Breast epithelium (tissue), 4 donors: ENCODE measurements at regions not wholly inside any gene's neighbourhood (a gene's known extent, or its start where the extent isn't known, plus 50 kb on each side); places are given as distances from the start of the nearest gene placed in this dataset.

Experiments used
- DNase-seq, 2 donors: peaks; one replicate each; pipeline ENCODE4 v3.0.0-alpha.2; 2019; ENCODE audit warnings: low spot score in 2 of 2
- H3K27ac ChIP-seq, 2 donors: fragments of 200-600 bp; sonication (generic) in 1 of 2; one replicate each; pipeline ENCODE4 v1.5.1; 2016 to 2019; ENCODE audit warnings: mild to moderate bottlenecking in 1 of 2
- H3K27me3 ChIP-seq, 2 donors: fragments of 200-600 bp; sonication (generic) in 1 of 2; one replicate each; pipeline versions ENCODE4 v1.5.1 to v1.6.0; 2017 to 2019; ENCODE audit warnings: control low read depth in 1 of 2, mild to moderate bottlenecking in 1 of 2
- H3K36me3 ChIP-seq: fragments of 200-600 bp; one replicate; pipeline ENCODE4 v1.5.1; 2019
- H3K4me1 ChIP-seq, 2 donors: fragments of 200-600 bp; sonication (generic); one replicate each; pipeline ENCODE4 v1.5.1; 2016 to 2019; ENCODE audit warnings: control low read depth in 1 of 2
- H3K4me3 ChIP-seq, 3 donors: fragments of 200-600 bp; sonication (generic); 1 replicate in 2 of 3; 2 replicates in 1 of 3; pipeline ENCODE4 v1.5.1; 2016 to 2019; ENCODE audit warnings: mild to moderate bottlenecking in 3 of 3, moderate library complexity in 2 of 3
- H3K9me3 ChIP-seq, 2 donors: fragments of 200-600 bp; sonication (generic) in 1 of 2; one replicate each; pipeline ENCODE4 v1.5.1; 2016 to 2019; ENCODE audit warnings: control low read depth in 1 of 2
- CTCF ChIP-seq, 3 donors: fragments of 450-650 bp; IDR thresholded peaks; one replicate each; pipeline ENCODE4 v1.5.1; 2016 to 2017; ENCODE audit warnings: antibody characterized with exemption in 3 of 3, mild to moderate bottlenecking in 3 of 3, moderate library complexity in 3 of 3
- POLR2A ChIP-seq: fragments of 450-650 bp; IDR thresholded peaks from one replicate; pipeline ENCODE4 v1.6.1; 2016; ENCODE audit warnings: antibody characterized with exemption, mild to moderate bottlenecking, moderate library complexity
- POLR2AphosphoS5 ChIP-seq, 3 donors: sonication (generic); formaldehyde crosslinking; IDR thresholded peaks; one replicate each; pipeline ENCODE4 v1.6.1; 2017; ENCODE audit warnings: antibody characterized with exemption in 3 of 3
- intact Hi-C: fragments of 100-400 bp; cut with DNase I; formaldehyde crosslinking; loops from one replicate; pipeline ENCODE4 v1.15.1; 2023; ENCODE audit warnings: low total_unique reads

DNA sequence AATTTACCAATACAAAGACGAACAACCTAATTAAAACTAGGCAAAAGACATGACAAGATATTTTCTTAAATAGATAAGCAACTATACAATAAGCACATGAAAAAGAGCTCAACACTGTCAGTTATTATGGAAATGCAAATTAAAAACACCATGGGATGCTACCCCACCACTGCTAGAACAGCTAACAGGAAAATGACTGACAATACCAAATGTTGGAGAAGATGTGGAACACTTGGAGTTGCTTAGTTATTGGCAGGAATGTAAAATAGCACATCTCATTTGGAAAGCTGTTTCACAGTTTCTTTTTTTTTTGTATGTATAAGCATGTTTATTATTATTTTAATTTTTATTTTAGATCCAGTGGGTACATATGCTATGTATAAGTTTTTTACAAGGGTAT, 84.4 kb downstream of the CYRIA start:
- DNase-seq, result no peak
- H3K9me3 ChIP-seq, result no peaks in the 10 kb centered on the region
- H3K27ac ChIP-seq, result no peak overlapping the region
- intact Hi-C loops, result no loop called here
- no peak overlapping the region for H3K4me3 ChIP-seq
- no peaks in the 10 kb centered on the region for H3K36me3 ChIP-seq
- H3K27me3 ChIP-seq, result no peaks in the 10 kb centered on the region
- TF ChIP-seq POLR2AphosphoS5 (IDR thresholded peaks at IDR 0.05) (no peak), POLR2A (no peak), CTCF (IDR thresholded peaks at IDR 0.05) (no peak)
- H3K4me1 ChIP-seq, result no peaks in the 10 kb centered on the region

- DNase-seq, result no peak
- intact Hi-C loops, result no loop called here
- Histone ChIP-seq H3K27me3 (no peaks in the 10 kb centered on the region), H3K4me1 (no peaks in the 10 kb centered on the region), H3K27ac (no peak overlapping the region), H3K9me3 (peaks cover 0 to 6% of the 10 kb centered on the region in 2 donors), H3K36me3 (no peaks in the 10 kb centered on the region), H3K4me3 (no peak overlapping the region)
- no peak for TF ChIP-seq CTCF (IDR thresholded peaks at IDR 0.05)
- no peak for TF ChIP-seq POLR2AphosphoS5 (IDR thresholded peaks at IDR 0.05)
- TF ChIP-seq POLR2A, result no peak
These were observed 87.6 kb downstream of the CYRIA start for GRCh38 chr2:16578081-16578480.

DNA sequence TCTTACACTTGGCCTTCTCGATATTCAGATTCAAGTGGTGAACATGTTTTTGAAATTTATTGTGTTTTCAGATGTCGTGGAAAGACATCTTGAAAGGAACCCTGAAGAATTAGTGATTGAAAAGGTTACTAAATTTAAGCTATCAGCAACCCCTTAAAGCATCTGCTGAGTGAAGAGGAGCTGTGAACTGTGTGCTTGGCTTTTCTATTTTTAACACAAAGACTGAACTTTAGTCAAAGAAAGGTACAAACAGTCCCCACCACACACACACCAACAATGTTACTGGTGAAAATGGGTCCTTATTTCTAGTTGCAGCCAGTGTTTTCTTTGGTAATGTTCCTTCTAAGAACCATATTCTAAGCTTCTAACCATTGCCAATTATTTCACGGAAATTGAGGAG, 95.1 kb downstream of the CYRIA start:
- no peak for TF ChIP-seq POLR2AphosphoS5 (IDR thresholded peaks at IDR 0.05)
- no peak for TF ChIP-seq POLR2A
- no peak for TF ChIP-seq CTCF (IDR thresholded peaks at IDR 0.05)

GRCh38 chr2:16568998-16569784, 96.4 kb downstream of the CYRIA start:
- TF ChIP-seq POLR2AphosphoS5 (IDR thresholded peaks at IDR 0.05) (no peak), POLR2A (no peak), CTCF (IDR thresholded peaks at IDR 0.05) (no peak)
- Histone ChIP-seq H3K4me1 (no peaks in the 10 kb centered on the region), H3K36me3 (no peaks in the 10 kb centered on the region), H3K4me3 (no peak overlapping the region), H3K27me3 (no peaks in the 10 kb centered on the region), H3K27ac (no peak overlapping the region), H3K9me3 (no peaks in the 10 kb centered on the region)
- intact Hi-C loops, result no loop called here
- DNase-seq, result no peak

More for the DNA sequence above, 95.1 kb downstream of the CYRIA start:
- DNase-seq, result no peak
- intact Hi-C loops, result no loop called here
- no peaks in the 10 kb centered on the region for H3K4me1 ChIP-seq
- peaks cover 0 to 6% of the 10 kb centered on the region in 2 donors for H3K9me3 ChIP-seq
- H3K36me3 ChIP-seq, result no peaks in the 10 kb centered on the region
- H3K4me3 ChIP-seq, result no peak overlapping the region
- no peak overlapping the region for H3K27ac ChIP-seq
- H3K27me3 ChIP-seq, result no peaks in the 10 kb centered on the region

DNA sequence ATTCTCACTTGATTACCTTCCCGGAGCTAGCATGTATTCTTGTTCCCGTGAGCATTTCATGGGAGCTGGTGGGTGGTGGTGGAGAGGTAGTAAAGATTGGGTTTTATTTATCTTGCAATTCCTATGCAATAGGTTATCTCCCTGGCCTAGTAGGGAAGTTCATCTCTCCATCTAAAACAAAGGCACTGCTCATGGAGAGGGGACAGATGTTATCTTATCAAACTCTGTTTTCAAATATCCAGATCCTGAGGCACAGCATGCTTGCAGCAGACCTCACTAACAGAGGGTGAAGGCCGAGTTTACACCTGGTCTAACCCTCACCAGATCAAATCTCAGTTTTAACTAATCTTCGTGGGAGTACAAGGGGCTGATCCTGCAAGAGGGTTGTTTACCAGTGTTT, 98.9 kb downstream of the CYRIA start:
- Histone ChIP-seq H3K36me3 (no peaks in the 10 kb centered on the region), H3K27me3 (no peaks in the 10 kb centered on the region), H3K27ac (no peak overlapping the region), H3K4me3 (no peak overlapping the region), H3K9me3 (no peaks in the 10 kb centered on the region), H3K4me1 (no peaks in the 10 kb centered on the region)
- DNase-seq, result no peak
- TF ChIP-seq POLR2AphosphoS5 (IDR thresholded peaks at IDR 0.05), result no peak
- no peak for TF ChIP-seq CTCF (IDR thresholded peaks at IDR 0.05)
- no peak for TF ChIP-seq POLR2A
- intact Hi-C loops, result no loop called here
